Suprapubic skin (tissue), 4 donors: ENCODE measurements at regions not wholly inside any gene's neighbourhood (a gene's known extent, or its start where the extent isn't known, plus 50 kb on each side); places are given as distances from the start of the nearest gene placed in this dataset.

Source experiments
- DNase-seq, 2 donors: peaks; one replicate each; pipeline ENCODE4 v3.0.0-alpha.2; 2019; ENCODE audit warnings: low spot score in 2 of 2
- H3K27ac ChIP-seq: fragments of 200-600 bp; sonication (generic); one replicate; pipeline ENCODE4 v1.5.1; 2019
- H3K27me3 ChIP-seq: fragments of 200-600 bp; sonication (generic); one replicate; pipeline ENCODE4 v1.5.1; 2019
- H3K36me3 ChIP-seq: fragments of 200-600 bp; sonication (generic); one replicate; pipeline ENCODE4 v1.5.1; 2019
- H3K4me1 ChIP-seq: fragments of 200-600 bp; sonication (generic); one replicate; pipeline ENCODE4 v1.5.1; 2019
- H3K4me3 ChIP-seq: fragments of 200-600 bp; sonication (generic); one replicate; pipeline ENCODE4 v1.5.1; 2019; ENCODE audit warnings: mild to moderate bottlenecking
- H3K9me3 ChIP-seq: fragments of 200-600 bp; sonication (generic); one replicate; pipeline ENCODE4 v1.5.1; 2019
- EP300 ChIP-seq: sonication (generic); formaldehyde crosslinking; IDR thresholded peaks from one replicate; pipeline ENCODE4 v1.6.1; 2017; ENCODE audit warnings: antibody characterized with exemption
- POLR2A ChIP-seq, 2 donors: fragments of 450-650 bp; IDR thresholded peaks; one replicate each; pipeline ENCODE4 v1.6.1; 2017; ENCODE audit warnings: antibody characterized with exemption in 2 of 2, mild to moderate bottlenecking in 2 of 2, moderate library complexity in 2 of 2
- POLR2AphosphoS5 ChIP-seq, 3 donors: sonication (generic); formaldehyde crosslinking; IDR thresholded peaks; one replicate each; pipeline ENCODE4 v1.6.1; 2017; ENCODE audit warnings: antibody characterized with exemption in 3 of 3
- WGBS: methylation state at CpG from one replicate; pipeline ENCODE4 v1.1.5; 2018; 5-methylcytosine and 5-hydroxymethylcytosine counted together
- TF ChIP-seq, protein P1 (sequence below), 2 donors: fragments of 200-600 bp in 1 of 2; fragments of 450-650 bp in 1 of 2; sonication (generic) in 1 of 2; IDR thresholded peaks; one replicate each; pipeline ENCODE4 v1.5.1; 2016 to 2019; ENCODE audit warnings: antibody characterized with exemption in 2 of 2, mild to moderate bottlenecking in 1 of 2, moderate library complexity in 1 of 2

DNA sequence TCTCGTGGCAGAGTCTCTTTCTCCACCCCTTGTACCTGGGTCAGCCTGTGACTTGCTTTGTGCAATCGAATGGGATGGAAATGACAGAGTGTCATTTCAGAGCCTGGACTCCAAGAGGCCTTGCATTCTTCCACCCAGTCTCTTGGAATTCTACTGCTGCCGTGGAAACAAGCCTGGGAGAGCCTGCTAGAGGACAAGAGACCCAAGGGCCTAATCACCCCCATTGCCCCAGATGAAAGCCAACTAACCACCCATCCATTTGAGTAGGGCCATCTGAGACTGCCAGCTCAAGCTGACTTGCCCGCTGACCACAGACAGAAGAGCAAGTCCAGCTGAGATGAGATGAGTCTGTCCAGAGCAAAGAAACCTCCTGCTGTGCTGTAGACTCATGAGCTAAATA lies 201.6 kb downstream of the PTPRU start:
- TF ChIP-seq EP300 (no peak), POLR2A (IDR thresholded peaks at IDR 0.05) (no peak), POLR2AphosphoS5 (IDR thresholded peaks at IDR 0.05) (no peak)
- TF ChIP-seq, protein P1, sequence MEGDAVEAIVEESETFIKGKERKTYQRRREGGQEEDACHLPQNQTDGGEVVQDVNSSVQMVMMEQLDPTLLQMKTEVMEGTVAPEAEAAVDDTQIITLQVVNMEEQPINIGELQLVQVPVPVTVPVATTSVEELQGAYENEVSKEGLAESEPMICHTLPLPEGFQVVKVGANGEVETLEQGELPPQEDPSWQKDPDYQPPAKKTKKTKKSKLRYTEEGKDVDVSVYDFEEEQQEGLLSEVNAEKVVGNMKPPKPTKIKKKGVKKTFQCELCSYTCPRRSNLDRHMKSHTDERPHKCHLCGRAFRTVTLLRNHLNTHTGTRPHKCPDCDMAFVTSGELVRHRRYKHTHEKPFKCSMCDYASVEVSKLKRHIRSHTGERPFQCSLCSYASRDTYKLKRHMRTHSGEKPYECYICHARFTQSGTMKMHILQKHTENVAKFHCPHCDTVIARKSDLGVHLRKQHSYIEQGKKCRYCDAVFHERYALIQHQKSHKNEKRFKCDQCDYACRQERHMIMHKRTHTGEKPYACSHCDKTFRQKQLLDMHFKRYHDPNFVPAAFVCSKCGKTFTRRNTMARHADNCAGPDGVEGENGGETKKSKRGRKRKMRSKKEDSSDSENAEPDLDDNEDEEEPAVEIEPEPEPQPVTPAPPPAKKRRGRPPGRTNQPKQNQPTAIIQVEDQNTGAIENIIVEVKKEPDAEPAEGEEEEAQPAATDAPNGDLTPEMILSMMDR (IDR thresholded peaks at IDR 0.05): no peak
- Histone ChIP-seq H3K27me3 (peaks cover 44% of the 10 kb centered on the region), H3K9me3 (no peaks in the 10 kb centered on the region), H3K4me3 (no peak overlapping the region), H3K4me1 (no peaks in the 10 kb centered on the region), H3K36me3 (no peaks in the 10 kb centered on the region), H3K27ac (no peak overlapping the region)
- WGBS: 67% methylated on average over 4 of the region's 4 CpGs
- peak in 1 of 2 donors; percentile 16 for DNase-seq

DNA sequence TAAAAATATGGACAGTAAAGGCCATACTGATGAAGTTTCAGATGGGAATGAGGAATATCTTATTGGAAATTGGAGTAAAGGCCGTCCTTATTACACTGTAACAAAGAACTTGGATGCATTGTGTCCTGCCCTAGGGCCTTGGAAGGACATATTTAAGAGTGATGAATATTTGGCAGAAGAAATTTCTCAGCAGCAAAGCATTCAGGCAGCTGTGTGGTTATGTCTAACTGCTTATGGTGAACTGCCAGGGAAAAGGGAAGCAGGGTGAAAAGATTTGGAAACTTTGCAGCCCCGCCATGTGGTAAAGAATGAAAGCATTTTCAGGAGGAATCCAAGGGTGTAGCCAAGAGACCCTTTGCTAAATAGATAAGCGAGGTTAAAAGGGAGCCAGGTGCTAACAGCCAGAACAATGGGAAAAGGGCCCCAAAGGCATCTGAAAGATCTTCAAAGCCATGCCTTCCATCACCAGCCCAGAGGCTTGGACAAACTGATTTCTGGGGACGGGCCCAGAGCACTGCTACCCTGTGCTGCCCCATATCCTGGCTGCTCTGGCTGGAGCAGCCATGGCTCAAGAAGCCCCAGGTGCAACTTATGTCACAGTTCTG lies 200.0 kb downstream of the PTPRU start:
- Histone ChIP-seq H3K36me3 (no peaks in the 10 kb centered on the region), H3K4me1 (no peaks in the 10 kb centered on the region), H3K27me3 (peaks cover 33% of the 10 kb centered on the region), H3K4me3 (no peak overlapping the region), H3K27ac (no peak overlapping the region), H3K9me3 (no peaks in the 10 kb centered on the region)
- 41% methylated on average over 4 of the region's 4 CpGs for WGBS
- peak in 1 of 2 donors; percentile 24 for DNase-seq
- TF ChIP-seq POLR2AphosphoS5 (IDR thresholded peaks at IDR 0.05) (no peak), EP300 (no peak), POLR2A (IDR thresholded peaks at IDR 0.05) (no peak)
- TF ChIP-seq, protein P1 (IDR thresholded peaks at IDR 0.05): no peak

DNA sequence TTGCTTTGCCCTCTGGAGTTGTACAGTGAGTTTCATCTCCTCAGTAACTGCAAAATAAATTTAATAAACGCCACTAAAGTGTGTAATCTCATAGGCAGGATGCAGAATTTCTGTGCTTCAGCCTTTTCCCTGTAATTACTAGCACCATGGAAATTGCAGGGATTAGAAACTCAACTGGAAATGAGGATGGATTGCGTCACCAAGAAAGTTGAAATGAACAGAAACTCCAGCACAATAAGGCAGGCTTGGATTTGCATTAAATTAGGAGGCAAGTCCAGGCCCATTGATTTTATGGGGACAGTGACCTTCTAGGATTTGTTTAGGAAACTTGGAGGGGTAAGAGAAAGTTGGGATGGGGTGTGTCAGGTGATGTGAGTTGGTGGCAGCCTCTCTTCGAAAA lies 197.5 kb downstream of the PTPRU start:
- TF ChIP-seq EP300 (no peak), POLR2AphosphoS5 (IDR thresholded peaks at IDR 0.05) (no peak), POLR2A (IDR thresholded peaks at IDR 0.05) (no peak)
- TF ChIP-seq, protein P1 (IDR thresholded peaks at IDR 0.05): no peak
- WGBS: 90% methylated on average over 3 of the region's 3 CpGs
- no peak overlapping the region for H3K4me3 ChIP-seq

DNA sequence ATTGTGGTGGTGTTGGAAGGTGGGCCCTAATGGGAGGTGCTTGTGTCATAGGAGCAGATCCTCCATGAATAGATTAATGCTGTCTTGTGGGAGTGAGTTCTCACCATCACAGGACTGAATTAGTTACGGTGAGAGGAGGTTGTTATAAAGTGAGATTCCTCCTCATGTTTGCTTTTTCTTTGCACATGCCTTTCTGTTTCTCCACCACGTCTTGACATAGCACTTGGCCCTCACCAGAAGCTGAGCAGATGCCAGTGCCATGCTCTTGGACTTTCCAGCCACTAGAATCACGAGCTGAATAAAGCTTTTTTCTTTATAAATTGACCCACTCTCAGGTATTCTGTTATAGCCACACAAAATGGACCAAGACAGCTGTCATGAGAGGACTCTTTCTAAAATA lies 194.8 kb downstream of the PTPRU start:
- no peaks in the 10 kb centered on the region for H3K36me3 ChIP-seq
- peaks cover 6% of the 10 kb centered on the region for H3K27me3 ChIP-seq
- H3K9me3 ChIP-seq: no peaks in the 10 kb centered on the region
- WGBS: 63% methylated on average over 3 of the region's 3 CpGs
- H3K4me3 ChIP-seq: no peak overlapping the region
- TF ChIP-seq POLR2AphosphoS5 (IDR thresholded peaks at IDR 0.05): no peak
- TF ChIP-seq, protein P1 (IDR thresholded peaks at IDR 0.05): no peak
- H3K4me1 ChIP-seq: no peaks in the 10 kb centered on the region
- no peak overlapping the region for H3K27ac ChIP-seq
- DNase-seq: peak in 1 of 2 donors; percentile 11

More for the DNA sequence above, 197.5 kb downstream of the PTPRU start:
- Histone ChIP-seq H3K27me3 (peaks cover 24% of the 10 kb centered on the region), H3K4me1 (no peaks in the 10 kb centered on the region), H3K36me3 (no peaks in the 10 kb centered on the region), H3K27ac (no peak overlapping the region), H3K9me3 (no peaks in the 10 kb centered on the region)
- DNase-seq: no peak

DNA sequence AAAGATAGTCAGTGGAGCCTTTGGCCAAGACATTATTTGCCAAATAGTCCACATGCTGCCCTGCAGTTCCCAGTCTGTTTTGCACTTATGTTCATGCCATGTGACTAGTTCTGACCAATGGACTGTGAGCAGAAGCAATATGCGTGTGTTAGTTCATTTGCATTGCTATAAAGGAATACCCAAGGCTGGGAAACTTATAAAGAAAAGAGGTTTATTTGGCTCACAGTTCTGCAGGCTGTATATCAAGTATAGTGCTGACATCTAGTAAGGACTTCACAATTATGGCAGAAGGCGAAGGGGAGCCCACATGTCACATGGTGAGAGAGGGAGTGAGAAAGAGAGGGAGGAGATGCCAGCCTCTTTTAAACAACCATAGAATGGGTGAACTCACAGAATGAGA lies 193.3 kb downstream of the PTPRU start:
- WGBS: 81% methylated on average over 2 of the region's 2 CpGs
- no peak overlapping the region for H3K4me3 ChIP-seq
- no peaks in the 10 kb centered on the region for H3K36me3 ChIP-seq
- no peak overlapping the region for H3K27ac ChIP-seq
- no peaks in the 10 kb centered on the region for H3K4me1 ChIP-seq
- TF ChIP-seq POLR2AphosphoS5 (IDR thresholded peaks at IDR 0.05) (no peak), POLR2A (IDR thresholded peaks at IDR 0.05) (no peak)
- TF ChIP-seq, protein P1 (IDR thresholded peaks at IDR 0.05): no peak
- DNase-seq: peak in 1 of 2 donors; percentile 21
- H3K9me3 ChIP-seq: no peaks in the 10 kb centered on the region
- peaks cover 6% of the 10 kb centered on the region for H3K27me3 ChIP-seq
